Activated T-helper 1 cell treated with Interleukin-2 at 50 U/mL for 16 hours (primary cell): ENCODE measurements at regions not wholly inside any gene's neighbourhood (a gene's known extent, or its start where the extent isn't known, plus 50 kb on each side); places are given as distances from the start of the nearest gene placed in this dataset.
"Not testable (repeated sequence)": the region's sequence is repeated elsewhere in the genome, so short reads cannot be mapped to it uniquely, and the experiment has no call there.

Source experiments
- DNase-seq: peaks from one replicate; pipeline ENCODE4 v3.0.0-alpha.2; 2020; ENCODE audit warnings: low read depth

DNA sequence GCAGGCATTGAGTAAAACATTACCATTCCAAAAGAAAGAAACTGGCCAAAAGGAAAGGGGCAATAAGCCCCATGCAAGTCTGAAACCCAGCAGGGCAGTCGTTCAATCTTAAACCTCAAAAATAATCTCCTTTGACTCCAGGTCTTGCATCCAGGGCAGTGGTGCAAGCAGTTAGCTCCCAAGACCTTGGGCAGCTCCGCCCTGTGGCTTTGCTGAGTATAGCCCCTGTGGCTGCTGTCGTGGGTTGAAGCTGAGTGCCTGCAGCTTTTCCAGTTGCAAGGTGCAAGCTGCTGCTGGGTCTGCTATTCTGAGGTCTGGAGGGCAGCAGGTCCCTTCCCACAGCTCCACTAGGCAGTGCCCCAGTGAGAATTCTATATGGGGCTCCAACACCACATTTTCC is 580.1 kb upstream of the AUTS2 start:
- DNase-seq: no peak

DNA sequence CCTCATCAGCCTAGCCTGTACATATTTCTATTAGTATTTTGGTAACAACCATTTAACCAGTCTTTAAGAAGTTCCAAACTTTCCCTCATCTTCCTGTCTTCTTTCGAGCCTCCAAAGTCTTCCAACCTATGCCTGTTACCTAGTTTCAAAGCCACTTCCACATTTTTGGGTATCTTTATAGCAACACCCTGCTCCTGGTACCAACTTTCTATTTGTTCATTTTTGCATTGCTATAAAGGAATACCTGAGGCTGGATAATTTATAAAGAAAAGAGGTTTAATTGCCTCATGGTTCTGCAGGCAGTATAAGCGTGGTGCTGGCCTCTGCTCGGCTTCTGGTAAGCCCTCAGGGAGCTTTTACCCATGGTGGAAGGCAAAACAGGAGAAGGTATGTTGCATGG is 578.8 kb upstream of the AUTS2 start:
- DNase-seq: no peak

DNA sequence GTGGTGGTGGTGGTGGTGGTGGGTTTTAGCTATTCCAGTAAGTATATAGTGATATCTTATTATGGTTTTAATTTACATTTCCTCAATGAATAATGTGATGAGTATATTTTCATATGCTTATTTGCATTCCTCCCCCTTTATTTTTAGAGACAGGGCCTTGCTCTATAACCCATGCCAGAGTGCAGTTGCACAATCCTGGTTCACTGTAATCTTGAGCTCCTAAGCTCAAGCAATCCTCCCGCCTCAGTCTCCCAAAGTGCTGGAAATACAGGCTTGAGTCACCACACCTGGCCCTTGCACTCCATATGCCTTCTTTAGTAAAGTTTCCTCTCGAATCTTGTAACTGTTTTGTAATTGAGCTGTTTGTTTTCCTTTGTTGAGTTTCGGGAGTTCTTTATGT is 577.7 kb upstream of the AUTS2 start:
- no peak for DNase-seq

DNA sequence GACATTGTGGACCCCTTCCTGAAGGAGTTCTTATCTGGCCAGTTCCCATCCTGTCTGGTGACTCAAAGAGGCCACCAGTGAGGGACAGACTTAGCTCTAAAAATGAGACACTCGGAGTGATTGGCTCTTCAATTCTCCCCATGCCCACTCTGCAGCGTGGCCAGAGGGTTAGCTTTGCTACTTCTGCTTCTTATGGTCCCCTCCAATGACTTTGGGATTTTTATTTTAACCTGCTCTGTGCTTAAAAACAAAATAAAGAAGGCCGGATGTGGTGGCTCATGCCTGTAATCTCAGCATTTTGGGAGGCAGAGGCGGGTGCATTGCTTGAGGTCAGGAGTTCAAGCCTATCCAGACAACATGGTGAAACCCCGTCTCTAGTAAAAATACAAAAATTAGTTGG is 573.0 kb upstream of the AUTS2 start:
- no peak for DNase-seq

DNA sequence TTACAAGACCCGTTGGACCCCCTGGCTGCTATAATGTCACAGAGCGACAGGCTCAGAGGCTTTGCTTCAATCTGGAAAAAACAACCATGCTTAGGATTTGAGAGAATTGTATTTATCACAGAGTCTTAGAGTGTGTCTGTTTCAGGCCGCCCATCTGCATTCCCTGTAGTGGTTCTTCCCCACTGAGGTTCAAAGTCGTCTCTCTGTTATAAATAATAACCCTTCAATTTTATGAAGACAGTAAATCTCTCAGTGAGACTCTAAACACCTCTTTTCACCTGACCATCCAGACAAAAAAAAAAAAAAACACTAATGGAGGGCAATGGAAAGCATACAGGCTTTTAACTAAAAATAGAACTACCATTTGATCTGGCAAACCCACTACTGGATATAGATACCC is 565.4 kb upstream of the AUTS2 start:
- no peak for DNase-seq

DNA sequence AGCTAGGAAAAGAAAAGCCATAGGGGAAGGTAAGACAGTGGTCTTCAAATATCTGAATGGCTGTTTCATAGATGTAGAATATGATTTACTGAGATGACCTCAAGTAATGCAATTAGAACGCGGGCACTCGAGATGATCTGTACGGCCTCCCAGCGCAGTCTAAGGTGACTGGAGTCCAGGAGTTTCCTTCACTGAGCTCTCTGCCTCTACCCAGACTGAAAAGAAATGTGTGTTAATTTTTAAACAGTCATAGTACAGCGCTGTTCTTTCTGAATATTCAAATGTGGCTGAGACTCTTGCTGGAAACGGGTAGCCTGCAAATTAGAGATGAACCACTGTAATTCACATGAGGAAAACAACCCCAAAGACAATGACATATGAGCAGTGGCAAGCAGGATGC is 562.4 kb upstream of the AUTS2 start:
- DNase-seq: no peak

DNA sequence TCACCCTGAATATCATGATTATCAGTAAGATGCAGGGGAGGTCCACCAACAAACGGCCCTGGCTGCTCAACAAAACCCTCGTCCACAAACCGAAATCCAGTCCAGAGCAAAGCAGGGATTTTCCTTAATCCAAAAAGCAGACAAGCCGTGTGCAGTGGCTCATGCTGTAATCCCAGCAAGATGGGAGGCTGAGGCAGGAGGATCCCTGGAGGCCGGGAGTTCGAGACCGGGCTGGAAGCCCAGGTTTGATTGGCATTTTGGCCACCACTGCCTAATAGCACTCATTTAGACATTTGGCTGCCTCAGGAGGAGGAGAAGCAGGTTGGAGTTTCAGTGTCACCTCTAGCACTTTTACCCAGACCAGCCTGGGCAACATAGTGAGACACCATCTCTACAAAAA is 562.0 kb upstream of the AUTS2 start:
- DNase-seq: no peak

DNA sequence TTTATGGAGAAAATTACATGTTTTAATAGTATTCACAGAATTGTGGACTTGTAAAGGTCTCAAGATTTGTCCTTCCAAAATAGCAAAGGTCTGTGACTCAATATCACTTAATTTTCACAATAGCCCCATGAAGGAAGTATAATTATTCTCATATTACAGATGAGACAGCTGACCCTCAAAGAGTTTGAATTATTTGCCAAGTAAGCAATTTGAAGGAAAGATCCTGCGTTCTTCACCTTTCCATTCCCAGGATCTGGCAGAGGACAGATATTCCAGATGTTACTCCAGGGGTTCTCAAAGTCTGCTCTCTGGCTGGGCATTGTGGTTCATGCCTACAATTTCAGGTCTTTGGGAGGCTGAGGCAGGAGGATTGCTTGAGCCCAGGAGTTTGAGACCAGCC is 559.4 kb upstream of the AUTS2 start:
- DNase-seq: no peak

DNA sequence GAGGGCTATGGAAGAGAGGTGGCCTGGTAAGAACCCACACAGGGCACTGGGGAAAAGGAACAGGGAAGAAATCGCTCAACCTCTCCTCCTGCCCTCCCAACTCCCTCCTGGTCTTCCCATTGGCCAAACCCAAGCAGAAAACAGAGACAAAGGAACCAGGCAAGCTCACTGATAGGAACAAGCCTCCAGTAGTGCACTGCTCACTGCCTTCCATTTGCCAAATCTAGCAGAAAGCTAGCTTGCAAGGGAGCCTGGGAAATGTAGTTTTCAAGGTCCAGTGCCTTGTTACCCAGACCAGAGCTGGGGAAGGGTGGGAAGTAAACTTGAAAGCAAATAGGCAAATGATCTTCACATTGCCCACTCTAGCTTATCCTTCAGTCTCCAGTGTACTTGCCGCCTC is 556.1 kb upstream of the AUTS2 start:
- DNase-seq: no peak

DNA sequence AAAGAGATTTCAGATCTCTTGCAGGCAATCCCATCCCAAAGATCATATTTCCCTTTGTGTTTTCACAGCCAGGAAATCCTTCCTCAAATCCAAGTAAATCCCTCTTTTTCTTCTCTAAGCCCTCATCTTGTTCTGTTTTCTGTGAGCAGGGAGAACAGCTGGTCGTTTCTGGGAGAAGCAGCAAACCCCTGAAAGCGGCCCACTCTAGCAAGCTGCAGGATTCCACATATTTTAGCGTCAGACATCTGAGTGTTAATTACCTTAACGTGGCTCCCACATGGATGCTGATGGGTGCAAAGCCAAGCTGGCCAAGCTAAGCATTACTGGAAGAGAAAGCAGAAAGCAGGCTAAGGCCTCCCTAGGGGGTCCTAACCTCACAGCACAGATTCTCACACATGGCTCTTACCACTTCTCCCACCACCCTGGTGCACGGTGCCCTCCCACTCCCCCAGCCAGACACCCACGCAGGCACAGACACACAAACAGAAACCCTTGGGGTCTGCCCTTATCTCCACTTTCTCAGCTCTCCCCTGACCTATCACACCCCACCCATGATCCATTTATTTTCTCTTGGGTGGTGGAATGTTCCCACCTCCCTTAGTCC is 551.0 kb upstream of the AUTS2 start:
- DNase-seq: no peak

DNA sequence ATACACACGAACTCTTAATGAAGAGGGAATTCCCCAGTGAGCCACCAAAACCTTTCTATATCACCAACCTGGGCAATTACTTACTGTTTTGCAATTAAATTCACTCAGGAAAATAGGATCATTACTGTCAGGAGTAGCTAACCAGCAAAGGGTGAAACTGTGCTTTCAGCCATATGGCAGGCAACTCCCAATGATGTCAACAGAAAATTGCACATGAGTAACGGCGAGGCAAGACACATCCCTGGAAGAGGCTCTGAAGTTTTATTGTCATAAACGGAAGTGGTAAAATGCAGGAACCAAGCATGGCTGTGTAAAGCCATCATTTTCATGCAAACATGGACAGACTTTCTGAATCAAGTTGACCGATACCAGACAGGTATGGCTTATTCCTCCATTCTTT is 548.9 kb upstream of the AUTS2 start:
- no peak for DNase-seq

DNA sequence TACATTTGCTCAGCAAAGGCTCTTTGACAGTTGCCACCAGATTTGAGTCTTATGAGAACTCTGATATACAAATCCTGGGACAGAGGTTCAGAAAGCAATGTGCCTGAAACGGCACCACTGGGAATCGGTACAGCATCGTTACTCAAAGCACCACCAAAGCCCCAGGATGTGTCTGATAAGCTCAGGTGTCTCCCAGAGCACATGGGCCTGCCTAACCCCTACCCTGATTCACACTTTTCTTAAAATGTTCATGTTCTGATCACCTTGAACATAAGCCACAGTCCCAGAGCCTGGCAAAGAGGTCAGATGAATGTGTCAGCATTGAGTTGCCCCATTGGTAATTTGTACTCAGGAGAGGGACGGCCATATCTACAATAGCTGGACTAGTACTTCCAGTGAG is 545.8 kb upstream of the AUTS2 start:
- no peak for DNase-seq

DNA sequence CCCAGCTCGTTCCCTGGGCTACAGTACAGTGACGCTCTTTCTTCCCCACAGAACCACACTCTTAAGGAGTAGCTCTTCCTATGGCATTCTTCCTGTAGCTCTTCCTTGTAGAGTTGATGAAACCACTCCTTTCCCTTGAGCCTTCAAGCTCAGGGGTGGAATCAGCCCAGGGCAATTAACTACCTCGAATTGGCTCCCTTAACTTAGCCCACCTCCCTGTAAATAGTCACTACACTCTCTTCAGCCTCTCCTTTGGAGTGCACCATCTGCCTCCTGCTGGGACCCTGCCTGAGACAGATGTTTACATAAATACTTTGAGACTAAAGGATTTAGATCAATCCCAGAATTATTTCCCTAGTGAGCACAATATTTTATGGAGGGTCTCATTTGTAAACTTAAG is 537.8 kb upstream of the AUTS2 start:
- no peak for DNase-seq

DNA sequence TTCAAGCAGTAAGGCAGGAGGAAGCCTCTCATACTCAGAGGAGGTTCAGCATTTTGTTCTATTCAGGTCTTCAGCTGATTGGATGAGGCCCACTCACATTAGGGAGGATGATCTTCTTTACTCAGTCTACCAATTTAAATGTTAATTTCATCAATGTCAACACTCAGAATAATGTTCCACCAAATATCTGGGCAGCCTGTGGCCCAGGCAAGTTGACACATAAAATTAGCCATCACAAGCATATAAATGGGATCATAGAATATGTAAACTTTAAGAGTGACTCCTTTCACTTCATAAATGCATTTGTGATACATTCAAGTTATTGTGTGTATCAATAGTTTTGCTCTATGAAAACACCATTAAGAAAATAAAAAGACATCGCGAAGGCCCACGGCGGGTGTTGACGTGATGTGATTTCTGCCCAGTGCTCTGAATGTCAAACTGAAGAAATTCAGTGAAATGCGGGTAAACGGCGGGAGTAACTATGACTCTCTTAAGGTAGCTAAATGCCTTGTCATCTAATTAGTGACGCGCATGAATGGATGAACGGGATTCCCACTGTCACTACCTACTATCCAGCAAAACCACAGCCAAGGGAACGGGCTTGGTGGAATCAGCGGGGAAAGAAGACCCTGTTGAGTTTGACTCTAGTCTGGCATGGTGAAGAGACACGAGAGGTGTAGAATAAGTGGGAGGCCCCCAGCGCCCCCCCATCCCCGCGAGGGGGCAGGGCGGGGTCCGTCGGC is 536.1 kb upstream of the AUTS2 start:
- no peak for DNase-seq

DNA sequence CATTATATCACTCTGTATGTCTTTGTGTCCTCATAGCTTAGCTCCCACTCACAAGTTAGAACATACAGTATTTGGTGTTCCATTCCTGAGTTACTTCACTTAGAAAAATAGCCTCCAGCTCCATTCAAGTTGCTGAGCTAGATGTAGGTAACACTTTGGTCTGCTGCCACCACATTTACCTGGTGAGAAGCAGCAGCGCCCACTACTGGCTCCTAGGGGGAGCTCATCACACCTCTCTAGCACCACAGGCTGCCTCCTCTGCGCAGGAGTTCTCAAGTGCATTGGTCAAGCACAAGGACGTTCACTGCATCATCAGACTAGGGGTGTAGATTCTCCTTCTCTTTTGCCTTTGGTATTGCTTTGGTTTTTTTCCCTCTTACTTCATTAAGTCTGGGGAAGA is 530.9 kb upstream of the AUTS2 start:
- DNase-seq: no peak

DNA sequence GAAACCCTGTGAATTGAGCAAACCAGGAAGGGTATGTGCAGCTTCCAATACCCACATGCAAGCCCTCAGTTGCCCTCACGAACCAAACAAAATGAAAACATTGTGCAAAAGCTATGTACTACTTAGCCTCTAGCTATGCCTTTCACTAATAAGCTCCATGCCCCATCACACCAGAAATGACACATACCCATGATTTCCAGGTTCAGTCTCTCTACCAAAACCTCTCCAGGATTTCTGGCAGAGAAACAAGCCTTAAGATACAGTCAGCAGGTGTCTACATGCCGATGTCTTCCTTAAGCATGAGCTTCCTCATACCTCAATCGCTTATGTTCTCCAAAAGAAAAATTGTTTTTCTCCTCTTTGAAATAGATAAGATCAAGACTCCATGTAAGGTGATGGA is 527.8 kb upstream of the AUTS2 start:
- no peak for DNase-seq

DNA sequence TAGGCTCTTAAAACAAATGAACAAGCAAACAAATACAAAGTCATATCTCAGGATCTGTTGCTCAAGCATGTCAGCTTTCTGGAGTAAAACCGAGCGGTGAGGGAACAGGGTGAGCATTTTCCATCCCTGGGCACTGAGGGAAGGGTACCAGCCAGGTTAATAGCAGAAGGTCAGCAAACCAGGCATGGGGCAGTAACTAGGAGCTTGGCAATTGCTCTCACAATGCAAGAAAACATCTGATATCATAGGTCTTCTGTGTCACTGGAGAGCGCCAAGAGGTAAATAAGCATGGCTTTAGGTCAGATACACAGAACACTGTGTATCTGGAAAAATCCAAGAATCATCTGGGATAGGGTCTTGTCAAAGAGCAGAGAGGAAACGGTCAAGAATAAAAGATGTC is 521.7 kb upstream of the AUTS2 start:
- DNase-seq: no peak

DNA sequence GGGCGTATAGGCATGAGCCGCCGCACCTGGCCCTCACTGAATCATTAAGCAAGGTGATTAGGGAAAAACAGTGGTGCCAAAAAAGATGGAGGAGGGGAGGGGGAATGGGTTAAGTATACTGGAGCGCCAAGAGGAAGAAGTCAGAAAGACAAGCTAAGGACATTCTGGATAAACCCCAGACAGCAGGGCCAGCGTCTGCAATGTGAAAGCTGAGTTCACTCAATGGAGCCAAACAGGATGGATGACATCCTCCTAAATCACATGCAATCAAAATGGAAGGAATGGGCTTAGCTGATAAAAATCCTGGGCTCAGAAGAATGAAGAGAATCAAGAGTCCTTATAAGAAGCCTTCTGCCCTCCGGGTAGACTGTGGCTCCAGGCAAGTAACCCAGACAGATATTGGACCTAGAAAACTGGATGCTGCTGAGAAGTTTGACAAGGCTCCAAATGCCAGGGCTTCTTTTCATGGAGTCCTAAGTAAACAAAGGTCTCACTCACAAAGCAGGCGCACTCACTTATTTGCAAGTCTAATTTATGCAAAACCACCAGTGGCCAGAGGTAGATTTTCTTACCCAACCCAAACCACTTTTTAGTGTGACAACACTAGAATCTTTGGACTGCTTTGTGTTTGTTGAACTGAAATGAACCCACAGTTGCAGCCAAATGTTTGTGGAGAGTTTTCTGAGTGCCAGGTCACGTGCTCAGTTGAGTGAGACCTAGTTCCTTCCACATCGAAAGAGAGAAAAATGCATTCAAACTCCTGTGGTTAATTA is 519.1 kb upstream of the AUTS2 start:
- DNase-seq: no peak

DNA sequence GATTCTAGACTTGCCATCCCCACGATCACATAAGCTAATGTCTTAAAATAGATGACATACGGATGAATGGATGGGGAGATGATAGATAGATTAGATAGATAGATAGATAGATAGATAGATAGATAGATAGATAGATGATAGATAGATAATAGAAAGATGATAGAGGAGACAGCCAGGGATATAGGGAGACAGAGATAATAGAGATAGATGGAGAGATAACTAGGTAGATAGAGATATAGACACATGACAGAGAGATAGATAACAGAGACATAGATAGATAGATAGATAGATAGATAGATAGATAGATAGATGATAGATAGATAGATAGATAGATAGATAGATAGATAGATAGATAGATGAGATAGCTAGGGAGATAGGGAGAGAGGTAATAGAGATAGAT is 511.0 kb upstream of the AUTS2 start:
- DNase-seq: not testable (repeated sequence)

DNA sequence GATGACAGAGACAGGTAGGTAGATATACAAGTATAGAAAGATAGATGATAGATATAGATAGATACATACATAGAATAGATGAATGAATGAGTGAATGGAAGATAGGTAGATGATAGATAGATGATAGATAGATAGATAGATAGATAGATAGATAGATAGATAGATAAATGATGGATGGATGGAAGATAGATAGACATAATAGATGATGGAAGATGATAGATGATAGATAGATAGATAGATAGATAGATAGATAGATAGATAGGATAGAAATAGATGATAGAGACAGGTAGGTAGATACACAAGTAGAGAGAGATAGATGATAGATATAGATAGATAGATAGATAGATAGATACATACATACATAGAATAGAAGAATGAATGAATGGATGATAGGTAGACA is 510.1 kb upstream of the AUTS2 start:
- no peak for DNase-seq

DNA sequence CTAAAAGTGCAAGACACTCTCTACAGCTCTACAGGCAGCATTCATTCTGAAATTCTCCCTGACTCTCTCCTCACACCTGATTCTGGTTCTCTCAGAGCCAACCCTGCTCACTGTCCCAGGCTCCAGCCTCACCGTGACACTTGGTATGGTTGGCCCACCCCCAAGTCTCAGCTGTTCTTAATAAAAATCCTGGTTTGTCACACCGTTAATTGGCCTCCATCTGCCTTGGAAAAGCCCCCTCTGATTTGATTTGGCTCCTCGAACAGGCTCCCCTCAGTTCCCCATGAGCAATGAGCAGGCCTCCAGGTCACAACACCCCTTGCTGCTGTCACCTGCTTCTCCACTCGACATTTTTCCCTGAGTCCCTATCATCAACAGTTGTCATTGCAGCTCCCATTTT is 507.3 kb upstream of the AUTS2 start:
- DNase-seq: no peak

DNA sequence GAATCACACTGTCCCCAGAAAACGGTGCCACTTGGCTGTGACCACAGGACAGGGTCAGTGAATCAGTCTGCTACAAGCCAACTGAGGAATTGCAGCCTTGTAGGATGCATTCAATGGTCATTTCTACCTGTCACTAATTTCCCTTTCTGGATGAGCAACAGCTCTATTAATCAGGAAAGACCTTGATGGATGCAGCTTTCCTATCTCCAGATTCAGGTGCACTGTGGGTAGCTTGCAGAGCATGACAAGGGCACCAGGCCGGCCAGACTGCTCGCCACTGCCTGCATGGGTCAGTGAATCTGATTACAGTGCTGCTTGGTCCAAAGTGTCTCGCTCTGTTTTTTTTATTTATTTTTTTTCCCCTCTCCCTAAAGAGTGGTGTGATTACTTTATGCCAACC is 506.8 kb upstream of the AUTS2 start:
- DNase-seq: no peak

DNA sequence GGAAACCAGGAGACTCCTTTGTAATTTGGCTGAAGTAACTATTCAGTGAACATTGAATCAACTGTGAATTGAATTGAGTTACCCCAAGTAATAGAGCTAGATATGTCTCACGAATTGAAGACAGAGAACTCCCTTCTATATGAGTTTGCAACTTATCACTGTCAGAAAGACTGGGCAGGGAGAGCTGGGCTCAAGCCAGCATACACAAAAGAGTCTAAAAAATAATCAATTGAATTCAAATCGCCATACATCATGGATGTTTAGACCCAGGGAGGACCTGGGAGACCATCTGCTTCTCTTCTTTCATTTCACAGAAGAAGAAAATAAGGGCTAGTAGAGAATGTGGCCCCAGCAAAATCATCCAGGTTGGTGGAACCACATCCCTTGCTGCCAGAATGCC is 503.1 kb upstream of the AUTS2 start:
- DNase-seq: no peak

DNA sequence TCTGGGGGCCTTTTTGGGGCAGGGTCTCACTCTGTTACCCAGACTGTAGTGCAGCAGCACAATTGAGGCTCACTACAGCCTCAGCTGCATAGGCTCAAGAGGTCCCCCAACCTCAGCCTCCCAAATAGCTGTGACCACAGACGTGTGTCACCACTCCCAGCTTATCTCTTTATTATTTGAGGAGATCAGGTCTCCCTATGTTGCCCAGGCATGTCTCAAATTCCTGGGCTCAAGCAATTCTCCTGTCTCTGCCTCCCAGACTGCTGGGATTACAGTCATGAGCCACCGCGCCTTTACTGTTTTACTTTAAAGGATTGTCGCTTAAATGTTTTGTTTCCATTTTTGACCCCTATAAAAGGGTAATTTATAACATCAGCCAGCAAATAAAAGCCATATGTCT is 502.6 kb upstream of the AUTS2 start:
- no peak for DNase-seq
